AG09319 (cell line): ENCODE measurements at regions not wholly inside any gene's neighbourhood (a gene's known extent, or its start where the extent isn't known, plus 50 kb on each side); places are given as distances from the start of the nearest gene placed in this dataset.

ENCODE experiments used
- DNase-seq: peaks from one replicate; pipeline ENCODE4 v3.0.0-alpha.2; 2010; ENCODE audit warnings: low read depth; ENCODE audit errors: extremely low read depth
- CTCF ChIP-seq: IDR thresholded peaks from 2 replicates; pipeline ENCODE4 v1.5.1; 2011; ENCODE audit warnings: low read depth, mild to moderate bottlenecking, inconsistent platforms, low read length, moderate library complexity

GRCh38 chr13:78428646-78429045 lies 174.7 kb downstream of the POU4F1 start:
- DNase-seq: no peak
- no peak for TF ChIP-seq CTCF

- TF ChIP-seq CTCF: no peak
- DNase-seq: no peak
These were observed 177.2 kb downstream of the POU4F1 start for GRCh38 chr13:78426183-78426582.

GRCh38 chr13:78420814-78421213 lies 182.5 kb downstream of the POU4F1 start:
- DNase-seq: no peak
- no peak for TF ChIP-seq CTCF

GRCh38 chr13:78413887-78414553 lies 189.3 kb downstream of the POU4F1 start:
- DNase-seq: no peak
- no peak for TF ChIP-seq CTCF

GRCh38 chr13:78410847-78411246 lies 192.5 kb downstream of the POU4F1 start:
- DNase-seq: no peak
- TF ChIP-seq CTCF: no peak

GRCh38 chr13:78410164-78410563 lies 193.2 kb downstream of the POU4F1 start:
- no peak for DNase-seq
- no peak for TF ChIP-seq CTCF

GRCh38 chr13:78409172-78409571 lies 194.2 kb downstream of the POU4F1 start:
- DNase-seq: no peak
- no peak for TF ChIP-seq CTCF
